ENCODE measurements at regions not wholly inside any gene's neighbourhood (a gene's known extent, or its start where the extent isn't known, plus 50 kb on each side); places are given as distances from the start of the nearest gene placed in this dataset.
A peak's percentile ranks its signal among the peaks of the same experiment; 100 is the strongest.

DNA sequence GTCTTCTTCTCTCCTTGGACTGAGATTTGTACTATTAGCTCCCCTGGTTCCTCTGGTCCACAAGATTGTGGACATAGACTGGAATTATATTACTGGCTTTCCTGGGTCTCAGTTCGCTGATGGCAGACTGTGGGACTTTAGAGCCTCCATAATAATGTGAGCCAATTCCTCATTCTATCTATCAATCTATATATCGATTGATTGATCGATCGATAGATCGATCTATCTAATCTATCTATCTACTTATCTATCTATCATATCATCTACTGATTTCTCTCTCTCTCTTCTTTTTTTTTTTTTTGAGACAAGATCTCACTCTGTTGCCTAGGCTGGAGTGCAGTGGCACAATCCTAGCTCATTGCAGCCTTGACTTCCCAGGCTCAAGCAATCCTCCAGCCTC lies 51.5 kb upstream of the DDR1 start:
- H3K4me2 ChIP-seq (ENCODE audit: insufficient read depth, low read length): no peak overlapping the region
- no peak overlapping the region for H2AFZ ChIP-seq (ENCODE audit: low read depth, low read length)
- H3K4me3 ChIP-seq (ENCODE audit: low read depth in 1 of 2, low read length in 2 of 2): no peak overlapping the region
- peak overlapping the region; percentile 74; the same call in 1 of the 2 replicates for H3K9ac ChIP-seq (ENCODE audit: low read depth, low read length)
- H3K4me1 ChIP-seq (ENCODE audit: insufficient read depth, low read length): peaks cover 99% of the 10 kb centered on the region
- H3K79me2 ChIP-seq (ENCODE audit: insufficient read depth, low read length): no peaks in the 10 kb centered on the region
- TF ChIP-seq, protein P1, sequence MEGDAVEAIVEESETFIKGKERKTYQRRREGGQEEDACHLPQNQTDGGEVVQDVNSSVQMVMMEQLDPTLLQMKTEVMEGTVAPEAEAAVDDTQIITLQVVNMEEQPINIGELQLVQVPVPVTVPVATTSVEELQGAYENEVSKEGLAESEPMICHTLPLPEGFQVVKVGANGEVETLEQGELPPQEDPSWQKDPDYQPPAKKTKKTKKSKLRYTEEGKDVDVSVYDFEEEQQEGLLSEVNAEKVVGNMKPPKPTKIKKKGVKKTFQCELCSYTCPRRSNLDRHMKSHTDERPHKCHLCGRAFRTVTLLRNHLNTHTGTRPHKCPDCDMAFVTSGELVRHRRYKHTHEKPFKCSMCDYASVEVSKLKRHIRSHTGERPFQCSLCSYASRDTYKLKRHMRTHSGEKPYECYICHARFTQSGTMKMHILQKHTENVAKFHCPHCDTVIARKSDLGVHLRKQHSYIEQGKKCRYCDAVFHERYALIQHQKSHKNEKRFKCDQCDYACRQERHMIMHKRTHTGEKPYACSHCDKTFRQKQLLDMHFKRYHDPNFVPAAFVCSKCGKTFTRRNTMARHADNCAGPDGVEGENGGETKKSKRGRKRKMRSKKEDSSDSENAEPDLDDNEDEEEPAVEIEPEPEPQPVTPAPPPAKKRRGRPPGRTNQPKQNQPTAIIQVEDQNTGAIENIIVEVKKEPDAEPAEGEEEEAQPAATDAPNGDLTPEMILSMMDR (IDR thresholded peaks at IDR 0.05; ENCODE audit: borderline replicate concordance, extremely low read depth, low read length, poor library complexity, severe bottlenecking): no peak
- TF ChIP-seq EZH2 (IDR thresholded peaks at IDR 0.05; ENCODE audit: borderline replicate concordance, low read depth, low read length, severe bottlenecking): no peak
- no peaks in the 10 kb centered on the region for H3K36me3 ChIP-seq (ENCODE audit: insufficient read depth, low read length)
- no peaks in the 10 kb centered on the region for H3K27me3 ChIP-seq (ENCODE audit: insufficient read depth, low read length, poor library complexity)
- no peaks in the 10 kb centered on the region for H3K9me3 ChIP-seq (ENCODE audit: insufficient read depth, low read length, severe bottlenecking)
- H3K27ac ChIP-seq (ENCODE audit: low read length): peak overlapping the region; percentile 100
- ATAC-seq (ENCODE audit: insufficient read depth, low read depth) (no peak), DNase-seq (no peak)
- no peaks in the 10 kb centered on the region for H4K20me1 ChIP-seq (ENCODE audit: insufficient read depth, low read length)

DNA sequence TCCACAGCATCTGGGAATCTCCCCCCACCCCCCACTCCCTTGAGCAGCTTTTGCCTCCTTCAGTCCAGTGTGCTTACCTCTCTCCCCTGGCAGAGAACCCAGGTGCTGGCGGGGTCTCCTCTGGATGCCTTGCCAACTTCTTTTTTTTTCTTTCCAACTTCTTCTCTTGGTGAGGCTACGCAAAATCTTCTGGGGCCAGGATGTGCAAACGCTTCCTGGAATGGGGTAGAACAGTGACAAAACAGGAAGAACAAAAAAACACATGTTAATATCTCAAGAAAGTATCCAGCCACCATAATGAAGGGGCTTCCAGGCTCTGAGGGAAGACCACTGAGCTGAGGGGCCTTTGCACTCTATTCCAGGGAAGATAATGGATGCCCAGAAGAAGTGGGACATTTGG lies 53.9 kb upstream of the DDR1 start:
- no peaks in the 10 kb centered on the region for H3K79me2 ChIP-seq (ENCODE audit: insufficient read depth, low read length)
- no peaks in the 10 kb centered on the region for H3K27me3 ChIP-seq (ENCODE audit: insufficient read depth, low read length, poor library complexity)
- peak overlapping the region; percentile 43 for H3K4me2 ChIP-seq (ENCODE audit: insufficient read depth, low read length)
- peak overlapping the region in 1 of 2 experiments; percentile 40; a peak in 2 of 4 replicates for H3K4me3 ChIP-seq (ENCODE audit: low read depth in 1 of 2, low read length in 2 of 2)
- peak; percentile 20 for ATAC-seq (ENCODE audit: insufficient read depth, low read depth)
- H3K27ac ChIP-seq (ENCODE audit: low read length): peak overlapping the region; percentile 96
- DNase-seq: peak; percentile 79
- H3K4me1 ChIP-seq (ENCODE audit: insufficient read depth, low read length): peaks cover 76% of the 10 kb centered on the region
- 0 out of 2 replicates have a peak overlapping the region, but pooled peaks have one; percentile 33 for H2AFZ ChIP-seq (ENCODE audit: low read depth, low read length)
- peak overlapping the region; percentile 52 for H3K9ac ChIP-seq (ENCODE audit: low read depth, low read length)
- TF ChIP-seq, protein P1 (IDR thresholded peaks at IDR 0.05; ENCODE audit: borderline replicate concordance, extremely low read depth, low read length, poor library complexity, severe bottlenecking): no peak
- no peak for TF ChIP-seq EZH2 (IDR thresholded peaks at IDR 0.05; ENCODE audit: borderline replicate concordance, low read depth, low read length, severe bottlenecking)
- H4K20me1 ChIP-seq (ENCODE audit: insufficient read depth, low read length): no peaks in the 10 kb centered on the region
- H3K36me3 ChIP-seq (ENCODE audit: insufficient read depth, low read length): no peaks in the 10 kb centered on the region
- no peaks in the 10 kb centered on the region for H3K9me3 ChIP-seq (ENCODE audit: insufficient read depth, low read length, severe bottlenecking)

DNA sequence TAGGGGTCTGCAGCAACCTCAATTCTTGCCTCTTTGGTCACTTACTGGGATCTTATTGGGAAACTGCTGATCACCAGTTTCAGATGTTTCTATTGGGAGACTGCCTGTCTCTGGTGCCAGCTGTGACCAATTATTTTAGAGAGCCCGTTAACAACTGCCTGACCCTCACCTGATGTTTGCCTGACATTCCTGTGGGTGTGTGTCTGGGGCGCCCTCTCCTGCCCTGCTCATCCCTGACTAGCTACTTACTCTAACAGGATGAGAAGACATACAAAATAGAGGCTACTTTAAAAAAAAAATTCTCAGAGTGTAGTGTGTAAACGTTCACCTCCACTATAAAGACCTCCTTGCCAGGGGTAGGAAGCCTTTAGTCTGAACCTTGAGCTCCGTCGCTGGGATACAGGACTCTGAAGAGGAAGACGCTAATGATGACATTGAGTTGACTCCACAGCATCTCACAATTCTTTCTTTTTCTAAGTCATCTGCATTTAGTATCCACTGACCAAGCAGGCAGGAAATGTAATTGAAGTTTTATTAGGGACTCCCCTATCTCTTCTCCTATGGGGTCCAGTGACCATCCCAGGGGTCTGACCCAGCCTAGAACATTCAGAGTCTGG lies 54.6 kb upstream of the DDR1 start:
- ATAC-seq (ENCODE audit: insufficient read depth, low read depth): no peak
- Histone ChIP-seq H3K4me2 (ENCODE audit: insufficient read depth, low read length) (peak overlapping the region; percentile 43), H3K27ac (ENCODE audit: low read length) (peak overlapping the region; percentile 96), H2AFZ (ENCODE audit: low read depth, low read length) (no peak overlapping the region), H3K9ac (ENCODE audit: low read depth, low read length) (peak overlapping the region; percentile 52), H3K27me3 (ENCODE audit: insufficient read depth, low read length, poor library complexity) (no peaks in the 10 kb centered on the region), H3K4me1 (ENCODE audit: insufficient read depth, low read length) (peaks cover 69% of the 10 kb centered on the region), H3K79me2 (ENCODE audit: insufficient read depth, low read length) (no peaks in the 10 kb centered on the region), H3K4me3 (ENCODE audit: low read depth in 1 of 2, low read length in 2 of 2) (peak overlapping the region in 1 of 2 experiments; percentile 40; a peak in 1 of 4 replicates), H3K36me3 (ENCODE audit: insufficient read depth, low read length) (no peaks in the 10 kb centered on the region), H4K20me1 (ENCODE audit: insufficient read depth, low read length) (no peaks in the 10 kb centered on the region), H3K9me3 (ENCODE audit: insufficient read depth, low read length, severe bottlenecking) (no peaks in the 10 kb centered on the region)
- no peak for TF ChIP-seq EZH2 (IDR thresholded peaks at IDR 0.05; ENCODE audit: borderline replicate concordance, low read depth, low read length, severe bottlenecking)
- TF ChIP-seq, protein P1 (IDR thresholded peaks at IDR 0.05; ENCODE audit: borderline replicate concordance, extremely low read depth, low read length, poor library complexity, severe bottlenecking): peak; percentile 38
- DNase-seq: peak; percentile 38

Data from DND-41 (cell line).